Right lobe of liver (tissue), 4 donors: ENCODE measurements at regions not wholly inside any gene's neighbourhood (a gene's known extent, or its start where the extent isn't known, plus 50 kb on each side); places are given as distances from the start of the nearest gene placed in this dataset.

Experiments used
- CTCF ChIP-seq, 4 donors: fragments of 200-600 bp in 3 of 4; fragments of 450-650 bp in 1 of 4; IDR thresholded peaks; one replicate each; pipeline versions ENCODE4 v1.5.1 to v1.8.0; 2016 to 2022; ENCODE audit warnings: antibody characterized with exemption in 4 of 4, mild to moderate bottlenecking in 2 of 4
- POLR2A ChIP-seq: fragments of 450-650 bp; IDR thresholded peaks from one replicate; pipeline ENCODE4 v1.6.1; 2017; ENCODE audit warnings: antibody characterized with exemption, mild to moderate bottlenecking
- donor health status: DM: no; HTN: no; CAD: no.
- donor health status: DM: no; HTN: no; CAD: no.
- donor health status: DM: no; HTN: yes; CAD: no.

GRCh38 chr5:2223303-2223702 lies 340.6 kb upstream of the IRX4 start:
- no peak for TF ChIP-seq CTCF (IDR thresholded peaks at IDR 0.05)
- no peak for TF ChIP-seq POLR2A
